ENCODE measurements at regions not wholly inside any gene's neighbourhood (a gene's known extent, or its start where the extent isn't known, plus 50 kb on each side); places are given as distances from the start of the nearest gene placed in this dataset.

GRCh38 chr10:78979938-78980337, 88.8 kb upstream of the ZMIZ1 start:
- DNase-seq: no peak

GRCh38 chr10:78980354-78980753, 88.4 kb upstream of the ZMIZ1 start:
- DNase-seq: no peak

GRCh38 chr10:78980815-78981214, 88.0 kb upstream of the ZMIZ1 start:
- DNase-seq: no peak

- DNase-seq: no peak
Measured at GRCh38 chr10:78981257-78981969, 87.4 kb upstream of the ZMIZ1 start.

- no peak for DNase-seq
Measured at GRCh38 chr10:78981970-78982281, 86.8 kb upstream of the ZMIZ1 start.

GRCh38 chr10:78982726-78983125, 86.0 kb upstream of the ZMIZ1 start:
- DNase-seq: no peak

GRCh38 chr10:78983608-78984007, 85.2 kb upstream of the ZMIZ1 start:
- DNase-seq: no peak

GRCh38 chr10:78985973-78986818, 82.6 kb upstream of the ZMIZ1 start:
- DNase-seq: no peak

- DNase-seq: no peak
Measured at GRCh38 chr10:78991187-78991586, 77.6 kb upstream of the ZMIZ1 start.

GRCh38 chr10:78992333-78992732, 76.4 kb upstream of the ZMIZ1 start:
- DNase-seq: no peak

GRCh38 chr10:78993261-78993945, 75.4 kb upstream of the ZMIZ1 start:
- DNase-seq: no peak

GRCh38 chr10:78995987-78996791, 72.6 kb upstream of the ZMIZ1 start:
- no peak for DNase-seq

GRCh38 chr10:78996792-78997129, 72.0 kb upstream of the ZMIZ1 start:
- DNase-seq: no peak

- no peak for DNase-seq
Measured at GRCh38 chr10:78997635-78998618, 70.8 kb upstream of the ZMIZ1 start.

- DNase-seq: no peak
Measured at GRCh38 chr10:79001082-79001885, 67.5 kb upstream of the ZMIZ1 start.

- DNase-seq: no peak
Measured at GRCh38 chr10:79002336-79002735, 66.4 kb upstream of the ZMIZ1 start.

- DNase-seq: no peak
Measured at GRCh38 chr10:79003183-79004100, 65.3 kb upstream of the ZMIZ1 start.

- no peak for DNase-seq
Measured at GRCh38 chr10:79004311-79004710, 64.5 kb upstream of the ZMIZ1 start.

GRCh38 chr10:79005126-79005810, 63.5 kb upstream of the ZMIZ1 start:
- DNase-seq: no peak
